ENCODE measurements at regions not wholly inside any gene's neighbourhood (a gene's known extent, or its start where the extent isn't known, plus 50 kb on each side); places are given as distances from the start of the nearest gene placed in this dataset.

DNA sequence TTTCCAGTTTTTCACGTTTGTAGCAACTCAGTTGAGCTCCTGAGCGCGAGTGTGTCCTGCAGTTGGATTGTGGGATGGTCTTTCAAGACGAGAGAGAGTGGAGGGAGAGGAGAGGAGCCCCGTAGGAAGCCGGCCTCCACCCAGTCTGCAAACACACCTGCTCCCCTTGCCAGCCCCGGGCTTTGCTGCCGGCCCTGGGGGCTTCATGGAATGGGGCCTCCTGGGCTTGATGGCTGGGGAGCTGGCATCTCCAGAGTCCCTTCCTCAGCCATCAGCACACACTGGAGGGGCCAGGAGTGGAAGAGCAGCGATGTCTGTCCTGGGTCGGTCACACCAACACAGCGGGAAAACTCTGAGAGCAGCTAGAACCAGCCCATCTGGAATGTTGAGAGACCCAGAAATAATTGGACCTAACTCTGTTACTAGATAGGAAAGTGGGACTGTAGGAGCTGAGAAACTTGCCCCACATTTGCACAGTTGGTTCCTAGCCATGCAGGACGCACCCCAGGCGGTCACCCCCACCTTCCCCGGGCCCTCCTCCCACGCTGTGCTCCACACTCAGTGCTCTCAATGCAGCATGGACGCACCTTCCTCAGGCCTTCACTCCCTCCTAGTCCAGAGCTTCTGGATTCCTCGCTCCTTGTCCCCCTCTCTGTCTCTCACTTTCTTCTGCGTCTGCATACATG is 69.6 kb downstream of the PTGR3 start:
- no peak for DNase-seq
- intact Hi-C loops (cut with DNase I), result no loop called here
- no peaks in the 10 kb centered on the region for H3K36me3 ChIP-seq

DNA sequence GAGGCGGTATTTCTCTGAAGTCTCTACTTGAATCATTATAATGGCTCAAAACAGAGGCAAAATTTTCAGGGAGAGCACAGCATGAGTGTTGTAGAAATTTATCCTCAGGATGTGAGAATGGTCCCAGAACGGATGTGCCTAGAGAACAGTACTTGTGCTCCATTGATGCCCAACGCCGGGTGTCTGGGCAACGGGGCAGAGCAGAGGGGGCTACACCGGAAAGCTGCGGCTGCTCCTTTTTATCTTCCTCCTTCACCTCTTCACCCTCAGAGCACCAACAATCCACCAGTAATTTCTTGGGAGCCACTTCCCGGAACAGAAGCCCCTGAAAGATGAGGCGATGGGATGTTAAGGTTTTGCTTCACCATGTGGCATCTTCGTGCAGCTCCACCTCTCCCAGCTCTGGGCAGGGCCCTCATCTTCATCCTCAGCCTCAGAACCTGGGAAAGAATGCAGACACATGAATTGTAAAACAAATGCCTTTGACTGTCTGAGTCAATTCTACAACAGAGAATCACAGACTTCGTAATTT is 71.5 kb downstream of the PTGR3 start:
- intact Hi-C loops (cut with DNase I), result no loop called here
- Histone ChIP-seq H3K27ac (no peak overlapping the region), H3K36me3 (no peaks in the 10 kb centered on the region), H3K4me3 (no peak overlapping the region), H3K27me3 (peaks cover 0 to 6% (median 0%) of the 10 kb centered on the region in 7 donors), H3K4me1 (no peaks in the 10 kb centered on the region), H3K9me3 (no peaks in the 10 kb centered on the region)
- WGBS, 2 donors, result 93 to 94% methylated on average over 11 of the region's 11 CpGs
- ATAC-seq (no peak), DNase-seq (no peak)
- TF ChIP-seq, protein P1, sequence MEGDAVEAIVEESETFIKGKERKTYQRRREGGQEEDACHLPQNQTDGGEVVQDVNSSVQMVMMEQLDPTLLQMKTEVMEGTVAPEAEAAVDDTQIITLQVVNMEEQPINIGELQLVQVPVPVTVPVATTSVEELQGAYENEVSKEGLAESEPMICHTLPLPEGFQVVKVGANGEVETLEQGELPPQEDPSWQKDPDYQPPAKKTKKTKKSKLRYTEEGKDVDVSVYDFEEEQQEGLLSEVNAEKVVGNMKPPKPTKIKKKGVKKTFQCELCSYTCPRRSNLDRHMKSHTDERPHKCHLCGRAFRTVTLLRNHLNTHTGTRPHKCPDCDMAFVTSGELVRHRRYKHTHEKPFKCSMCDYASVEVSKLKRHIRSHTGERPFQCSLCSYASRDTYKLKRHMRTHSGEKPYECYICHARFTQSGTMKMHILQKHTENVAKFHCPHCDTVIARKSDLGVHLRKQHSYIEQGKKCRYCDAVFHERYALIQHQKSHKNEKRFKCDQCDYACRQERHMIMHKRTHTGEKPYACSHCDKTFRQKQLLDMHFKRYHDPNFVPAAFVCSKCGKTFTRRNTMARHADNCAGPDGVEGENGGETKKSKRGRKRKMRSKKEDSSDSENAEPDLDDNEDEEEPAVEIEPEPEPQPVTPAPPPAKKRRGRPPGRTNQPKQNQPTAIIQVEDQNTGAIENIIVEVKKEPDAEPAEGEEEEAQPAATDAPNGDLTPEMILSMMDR (IDR thresholded peaks at IDR 0.05), result no peak

More for the DNA sequence above, 69.6 kb downstream of the PTGR3 start:
- no peak overlapping the region for H3K4me3 ChIP-seq
- H3K27ac ChIP-seq, result no peak overlapping the region
- no peak for ATAC-seq
- peaks cover 0 to 3% (median 0%) of the 10 kb centered on the region in 7 donors for H3K27me3 ChIP-seq
- H3K9me3 ChIP-seq, result peaks cover 0 to 9% (median 2%) of the 10 kb centered on the region in 11 donors
- no peaks in the 10 kb centered on the region for H3K4me1 ChIP-seq
- WGBS, 2 donors, result 89 to 92% methylated on average over 18 of the region's 18 CpGs
- TF ChIP-seq, protein P1 (IDR thresholded peaks at IDR 0.05), result no peak

DNA sequence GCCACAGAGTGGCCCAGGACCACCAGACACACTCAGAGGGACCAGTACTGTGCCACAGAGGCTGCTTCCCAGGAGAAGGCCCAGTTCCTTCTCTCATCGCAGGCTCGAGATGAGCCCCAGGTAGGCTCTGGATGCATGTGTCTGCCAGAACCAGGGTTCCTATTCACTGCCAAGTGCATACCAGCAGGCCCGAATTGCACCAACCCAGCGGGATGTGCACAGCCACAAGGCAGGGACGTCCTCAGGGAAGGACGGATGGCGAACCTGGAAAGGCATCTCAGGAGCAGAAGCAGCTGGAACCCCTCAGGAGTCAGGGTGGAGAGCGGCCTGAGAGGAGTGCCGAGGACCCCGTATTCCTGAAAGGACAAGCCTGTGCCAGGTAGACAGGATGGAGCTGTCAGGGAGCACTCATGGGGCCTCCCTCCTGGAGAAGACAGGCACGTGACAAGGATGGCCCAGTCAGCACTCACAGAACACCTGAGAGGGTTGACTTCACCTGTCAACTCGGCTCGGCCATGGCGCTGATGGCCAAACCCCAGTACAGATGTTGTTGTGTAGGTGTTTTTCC is 73.7 kb downstream of the PTGR3 start:
- H3K9me3 ChIP-seq, result no peaks in the 10 kb centered on the region
- H3K4me3 ChIP-seq, result no peak overlapping the region
- no peaks in the 10 kb centered on the region for H3K36me3 ChIP-seq
- 85 to 88% methylated on average over 14 of the region's 14 CpGs for WGBS, 2 donors
- H3K27ac ChIP-seq, result no peak overlapping the region
- no peaks in the 10 kb centered on the region for H3K4me1 ChIP-seq
- intact Hi-C loops (cut with DNase I), result no loop called here
- H3K27me3 ChIP-seq, result peaks cover 0 to 6% (median 0%) of the 10 kb centered on the region in 7 donors
- TF ChIP-seq, protein P1 (IDR thresholded peaks at IDR 0.05), result no peak
- no peak for DNase-seq
- ATAC-seq, result no peak

DNA sequence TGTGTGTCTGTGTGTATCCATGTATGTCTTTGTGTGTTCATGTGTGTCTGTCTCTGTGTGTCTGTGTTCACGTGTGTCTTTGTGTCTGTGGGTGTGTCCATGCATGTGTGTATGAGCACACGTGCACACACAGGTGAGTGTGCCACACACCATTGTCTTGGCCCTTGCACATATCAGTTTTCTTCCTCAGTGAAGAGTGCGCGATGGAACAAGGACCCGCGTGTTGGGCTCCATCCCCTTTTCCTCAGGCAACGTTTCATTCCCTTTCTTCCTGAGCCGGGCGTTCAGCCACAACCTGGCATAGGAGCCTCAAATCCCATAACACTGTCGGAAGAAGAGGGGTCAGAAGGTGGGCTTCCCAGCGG is 74.3 kb downstream of the PTGR3 start:
- no peak for DNase-seq

More for the DNA sequence above, 74.3 kb downstream of the PTGR3 start:
- H3K27me3 ChIP-seq, result peaks cover 0 to 6% (median 0%) of the 10 kb centered on the region in 7 donors
- TF ChIP-seq, protein P1 (IDR thresholded peaks at IDR 0.05), result no peak
- H3K4me3 ChIP-seq, result no peak overlapping the region
- no peaks in the 10 kb centered on the region for H3K36me3 ChIP-seq
- WGBS, 2 donors, result 91 to 94% methylated on average over 11 of the region's 11 CpGs
- no peak overlapping the region for H3K27ac ChIP-seq
- no peaks in the 10 kb centered on the region for H3K4me1 ChIP-seq
- intact Hi-C loops (cut with DNase I), result no loop called here
- H3K9me3 ChIP-seq, result no peaks in the 10 kb centered on the region
- no peak for ATAC-seq
